Endothelial cell (in vitro differentiated cells): ENCODE measurements at regions not wholly inside any gene's neighbourhood (a gene's known extent, or its start where the extent isn't known, plus 50 kb on each side); places are given as distances from the start of the nearest gene placed in this dataset.

Experiments used
- DNase-seq: peaks from one replicate; pipeline ENCODE4 v3.0.0; 2021; ENCODE audit warnings: low spot score
- H3K27ac Mint-ChIP-seq: one replicate; pipeline ENCODE4 v1.8.0; 2021; ENCODE audit warnings: mixed read lengths, inconsistent platforms; ENCODE audit not compliant: unreplicated experiment
- H3K27me3 Mint-ChIP-seq: one replicate; pipeline ENCODE4 v1.8.0; 2021; ENCODE audit warnings: mild to moderate bottlenecking, moderate library complexity, mixed read lengths, inconsistent platforms; ENCODE audit not compliant: unreplicated experiment
- H3K36me3 Mint-ChIP-seq: one replicate; pipeline ENCODE4 v1.8.0; 2021; ENCODE audit warnings: mild to moderate bottlenecking, low read depth, mixed read lengths, inconsistent platforms; ENCODE audit not compliant: unreplicated experiment
- H3K4me1 Mint-ChIP-seq: one replicate; pipeline ENCODE4 v1.8.0; 2021; ENCODE audit warnings: mild to moderate bottlenecking, mixed read lengths, inconsistent platforms; ENCODE audit not compliant: unreplicated experiment
- H3K4me3 Mint-ChIP-seq: one replicate; pipeline ENCODE4 v1.8.0; 2021; ENCODE audit warnings: mild to moderate bottlenecking, mixed read lengths, inconsistent platforms; ENCODE audit not compliant: unreplicated experiment
- H3K9me3 Mint-ChIP-seq: one replicate; pipeline ENCODE4 v1.8.0; 2021; ENCODE audit warnings: mixed read lengths, inconsistent platforms; ENCODE audit not compliant: unreplicated experiment
- TF ChIP-seq, protein P1 (sequence below): fragments of 200-600 bp; sonication (generic); IDR thresholded peaks from one replicate; pipeline ENCODE4 v1.5.0; 2021; ENCODE audit warnings: antibody characterized with exemption; ENCODE audit not compliant: unreplicated experiment

- no peak for DNase-seq
- TF ChIP-seq, protein P1, sequence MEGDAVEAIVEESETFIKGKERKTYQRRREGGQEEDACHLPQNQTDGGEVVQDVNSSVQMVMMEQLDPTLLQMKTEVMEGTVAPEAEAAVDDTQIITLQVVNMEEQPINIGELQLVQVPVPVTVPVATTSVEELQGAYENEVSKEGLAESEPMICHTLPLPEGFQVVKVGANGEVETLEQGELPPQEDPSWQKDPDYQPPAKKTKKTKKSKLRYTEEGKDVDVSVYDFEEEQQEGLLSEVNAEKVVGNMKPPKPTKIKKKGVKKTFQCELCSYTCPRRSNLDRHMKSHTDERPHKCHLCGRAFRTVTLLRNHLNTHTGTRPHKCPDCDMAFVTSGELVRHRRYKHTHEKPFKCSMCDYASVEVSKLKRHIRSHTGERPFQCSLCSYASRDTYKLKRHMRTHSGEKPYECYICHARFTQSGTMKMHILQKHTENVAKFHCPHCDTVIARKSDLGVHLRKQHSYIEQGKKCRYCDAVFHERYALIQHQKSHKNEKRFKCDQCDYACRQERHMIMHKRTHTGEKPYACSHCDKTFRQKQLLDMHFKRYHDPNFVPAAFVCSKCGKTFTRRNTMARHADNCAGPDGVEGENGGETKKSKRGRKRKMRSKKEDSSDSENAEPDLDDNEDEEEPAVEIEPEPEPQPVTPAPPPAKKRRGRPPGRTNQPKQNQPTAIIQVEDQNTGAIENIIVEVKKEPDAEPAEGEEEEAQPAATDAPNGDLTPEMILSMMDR, result no peak
- Mint-ChIP-seq H3K4me1 (peaks cover 4% of the 10 kb centered on the region), H3K27me3 (no peaks in the 10 kb centered on the region), H3K4me3 (no peak overlapping the region), H3K9me3 (no peaks in the 10 kb centered on the region), H3K27ac (no peak overlapping the region), H3K36me3 (peaks cover 8% of the 10 kb centered on the region)
These were observed 418.1 kb downstream of the TSHZ3 start for GRCh38 chr19:30930941-30931706.

DNA sequence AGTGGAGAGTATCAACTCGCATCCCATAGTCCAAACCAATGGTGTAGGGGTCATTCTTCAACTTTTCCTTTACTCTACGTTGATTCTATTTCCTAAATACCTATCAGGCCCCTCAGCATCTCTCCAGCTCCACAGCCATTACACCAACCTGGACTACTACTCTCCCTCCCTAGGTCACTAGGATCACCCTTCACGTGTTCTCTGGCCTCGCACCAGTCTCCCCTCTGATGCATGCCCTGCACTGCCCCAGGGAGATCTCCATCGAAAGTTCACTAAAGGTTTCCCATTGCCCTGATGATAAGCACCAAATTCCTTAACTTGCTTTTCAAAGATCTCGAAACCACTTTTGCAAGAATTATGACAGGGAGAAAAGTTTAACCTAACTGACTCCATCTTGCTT lies 421.5 kb downstream of the TSHZ3 start:
- peaks cover 8% of the 10 kb centered on the region for H3K36me3 Mint-ChIP-seq
- no peaks in the 10 kb centered on the region for H3K4me1 Mint-ChIP-seq
- TF ChIP-seq, protein P1, result no peak
- H3K4me3 Mint-ChIP-seq, result no peak overlapping the region
- no peaks in the 10 kb centered on the region for H3K27me3 Mint-ChIP-seq
- H3K9me3 Mint-ChIP-seq, result no peaks in the 10 kb centered on the region
- H3K27ac Mint-ChIP-seq, result no peak overlapping the region
- DNase-seq, result no peak

- Mint-ChIP-seq H3K36me3 (peaks cover 8% of the 10 kb centered on the region), H3K27me3 (no peaks in the 10 kb centered on the region), H3K9me3 (no peaks in the 10 kb centered on the region), H3K27ac (no peak overlapping the region), H3K4me1 (peaks cover 2% of the 10 kb centered on the region), H3K4me3 (no peak overlapping the region)
- DNase-seq, result no peak
- TF ChIP-seq, protein P1, result no peak
These were observed 424.6 kb downstream of the TSHZ3 start for GRCh38 chr19:30924670-30925069.

DNA sequence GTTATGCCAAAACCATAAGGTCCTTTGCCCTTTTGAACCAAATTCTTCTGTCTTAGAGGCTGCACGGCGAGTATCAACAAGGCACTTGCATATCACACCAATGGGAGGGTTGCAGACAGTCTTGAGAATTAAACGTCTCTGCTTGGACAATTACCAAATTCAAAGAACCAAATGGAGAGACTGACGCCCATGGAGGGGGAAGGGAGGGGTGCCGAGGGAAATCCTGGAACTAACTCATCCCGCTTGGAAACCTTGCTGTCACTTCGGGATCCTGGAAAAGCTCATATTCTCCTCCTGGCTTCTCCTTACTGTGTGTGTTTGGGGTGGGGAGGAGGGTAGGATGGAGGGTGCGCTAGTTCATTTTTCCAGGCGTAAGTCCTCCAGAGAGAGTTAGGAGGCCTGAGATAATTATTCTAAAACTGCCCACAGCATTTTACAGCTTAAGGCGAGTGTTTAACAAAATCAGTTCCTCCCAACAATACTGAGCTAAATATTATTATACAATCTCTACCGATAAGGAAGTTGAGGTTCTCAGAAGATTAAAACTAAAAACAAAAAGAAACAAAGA lies 425.1 kb downstream of the TSHZ3 start:
- Mint-ChIP-seq H3K4me3 (no peak overlapping the region), H3K9me3 (no peaks in the 10 kb centered on the region), H3K4me1 (peaks cover 6% of the 10 kb centered on the region), H3K27me3 (no peaks in the 10 kb centered on the region), H3K36me3 (peaks cover 8% of the 10 kb centered on the region), H3K27ac (no peak overlapping the region)
- DNase-seq, result no peak
- TF ChIP-seq, protein P1, result no peak

DNA sequence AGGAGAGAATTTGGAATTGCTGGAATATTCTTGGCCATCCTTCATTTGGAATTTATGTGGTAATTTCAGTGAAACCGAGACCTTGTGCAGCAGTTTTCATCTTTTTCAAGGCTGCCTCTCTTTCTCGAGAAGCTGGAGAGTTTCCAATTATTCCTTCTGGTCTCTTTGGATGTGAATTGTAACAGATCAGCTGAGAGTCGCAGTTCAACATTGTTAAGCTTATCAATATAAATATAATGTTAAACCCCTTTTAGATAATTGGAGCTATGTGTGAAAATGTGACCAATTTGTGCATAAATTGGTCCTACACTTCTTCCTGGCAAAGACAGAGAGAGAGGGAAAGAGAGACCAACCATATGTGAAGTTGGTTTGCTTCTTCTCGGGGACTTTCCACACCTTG lies 425.6 kb downstream of the TSHZ3 start:
- H3K27me3 Mint-ChIP-seq, result no peaks in the 10 kb centered on the region
- peaks cover 10% of the 10 kb centered on the region for H3K4me1 Mint-ChIP-seq
- no peaks in the 10 kb centered on the region for H3K9me3 Mint-ChIP-seq
- TF ChIP-seq, protein P1, result no peak
- H3K4me3 Mint-ChIP-seq, result no peak overlapping the region
- no peak overlapping the region for H3K27ac Mint-ChIP-seq
- H3K36me3 Mint-ChIP-seq, result peaks cover 8% of the 10 kb centered on the region
- no peak for DNase-seq
